Right ventricle myocardium superior (tissue), 1 donor: ENCODE measurements at regions not wholly inside any gene's neighbourhood (a gene's known extent, or its start where the extent isn't known, plus 50 kb on each side); places are given as distances from the start of the nearest gene placed in this dataset.
"Not testable (repeated sequence)": the region's sequence is repeated elsewhere in the genome, so short reads cannot be mapped to it uniquely, and the experiment has no call there.

Experiments used
- ATAC-seq: fragments of 200-7000 bp; cut with Tn5 transposase; one replicate; pipeline ENCODE4 v1.9.1; 2020; ENCODE audit warnings: mild to moderate bottlenecking; ENCODE audit not compliant: poor library complexity
- DNase-seq: peaks from one replicate; pipeline ENCODE4 v3.0.0-alpha.2; 2020
- intact Hi-C: fragments of 100-400 bp; cut with DNase I; formaldehyde crosslinking; loops from one replicate; pipeline ENCODE4 v1.11.2; 2022
- donor health status: DM: no; HTN: yes; CAD: no; lungs with severe emphysema.

GRCh38 chr2:191476901-191477300 is 201.0 kb upstream of the NABP1 start:
- intact Hi-C loops, result no loop called here
- DNase-seq, result no peak
- ATAC-seq, result no peak

- intact Hi-C loops, result no loop called here
- peak; percentile 69 for DNase-seq
- ATAC-seq, result peak; percentile 98
These were observed 198.9 kb upstream of the NABP1 start for GRCh38 chr2:191478799-191479679.

GRCh38 chr2:191479680-191480023 is 198.3 kb upstream of the NABP1 start:
- intact Hi-C loops, result no loop called here
- ATAC-seq (no peak), DNase-seq (no peak)

- DNase-seq, result no peak
- no peak for ATAC-seq
- intact Hi-C loops, result no loop called here
These were observed 196.4 kb upstream of the NABP1 start for GRCh38 chr2:191481305-191482070.

- ATAC-seq (no peak), DNase-seq (no peak)
- intact Hi-C loops, result no loop called here
These were observed 194.8 kb upstream of the NABP1 start for GRCh38 chr2:191483117-191483516.

- DNase-seq (no peak), ATAC-seq (no peak)
- intact Hi-C loops, result no loop called here
These were observed 191.2 kb upstream of the NABP1 start for GRCh38 chr2:191486584-191487320.

- ATAC-seq, result no peak
- no peak for DNase-seq
- intact Hi-C loops, result no loop called here
These were observed 189.8 kb upstream of the NABP1 start for GRCh38 chr2:191488135-191488534.

GRCh38 chr2:191489177-191489576 is 188.8 kb upstream of the NABP1 start:
- intact Hi-C loops, result no loop called here
- DNase-seq, result no peak
- no peak for ATAC-seq

- DNase-seq (no peak), ATAC-seq (no peak)
- intact Hi-C loops, result no loop called here
These were observed 181.1 kb upstream of the NABP1 start for GRCh38 chr2:191496838-191497237.

- DNase-seq (no peak), ATAC-seq (no peak)
- intact Hi-C loops, result no loop called here
These were observed 180.1 kb upstream of the NABP1 start for GRCh38 chr2:191497822-191498221.

- intact Hi-C loops, result no loop called here
- no peak for ATAC-seq
- DNase-seq, result no peak
These were observed 178.9 kb upstream of the NABP1 start for GRCh38 chr2:191499050-191499449.

GRCh38 chr2:191499874-191500565 is 177.9 kb upstream of the NABP1 start:
- intact Hi-C loops, result loop anchor here (5.0 kb wide), 1 partner anchor 283 kb away; no protein-coding TSS in a partner anchor
- no peak for ATAC-seq
- no peak for DNase-seq

GRCh38 chr2:191500566-191500883 is 177.4 kb upstream of the NABP1 start:
- DNase-seq, result no peak
- ATAC-seq, result peak; percentile 9
- intact Hi-C loops, result loop anchor here (5.0 kb wide), 1 partner anchor 283 kb away; no protein-coding TSS in a partner anchor

GRCh38 chr2:191500884-191501560 is 176.9 kb upstream of the NABP1 start:
- DNase-seq, result no peak
- intact Hi-C loops, result loop anchor here (5.0 kb wide), 1 partner anchor 284 kb away; no protein-coding TSS in a partner anchor
- ATAC-seq, result peak; percentile 32

- intact Hi-C loops, result loop anchor here (5.0 kb wide), 1 partner anchor 284 kb away; no protein-coding TSS in a partner anchor
- no peak for DNase-seq
- peak; percentile 77 for ATAC-seq
These were observed 176.3 kb upstream of the NABP1 start for GRCh38 chr2:191501561-191502168.

- ATAC-seq, result no peak
- intact Hi-C loops, result no loop called here
- no peak for DNase-seq
These were observed 171.4 kb upstream of the NABP1 start for GRCh38 chr2:191506515-191506914.

- DNase-seq, intact Hi-C loops, ATAC-seq: not testable (repeated sequence)
These were observed 170.6 kb upstream of the NABP1 start for GRCh38 chr2:191507252-191507853.
